Fibroblast of mammary gland (primary cell): ENCODE measurements at regions not wholly inside any gene's neighbourhood (a gene's known extent, or its start where the extent isn't known, plus 50 kb on each side); places are given as distances from the start of the nearest gene placed in this dataset.
"Not testable (repeated sequence)": the region's sequence is repeated elsewhere in the genome, so short reads cannot be mapped to it uniquely, and the experiment has no call there.

Experiments used
- DNase-seq: peaks from one replicate; pipeline ENCODE4 v3.0.0-alpha.2; 2010; ENCODE audit warnings: low read depth
- H3K4me3 ChIP-seq: 2 replicates; pipeline ENCODE4 v1.5.1; 2011; ENCODE audit warnings: low read depth, mild to moderate bottlenecking, low read length, moderate library complexity; ENCODE audit not compliant: control insufficient read depth
- CTCF ChIP-seq: conservative IDR thresholded peaks from 2 replicates; pipeline ENCODE4 v1.5.1; 2011; ENCODE audit warnings: low read depth, low read length, inconsistent platforms; ENCODE audit not compliant: control insufficient read depth, insufficient read depth

GRCh38 chr5:79893485-79893884 is 97.6 kb downstream of the MTX3 start:
- no peak for TF ChIP-seq CTCF
- no peak for DNase-seq
- no peak overlapping the region for H3K4me3 ChIP-seq

- no peak for DNase-seq
- no peak for TF ChIP-seq CTCF
- H3K4me3 ChIP-seq, result no peak overlapping the region
Observed at GRCh38 chr5:79890930-79891249, 100.2 kb downstream of the MTX3 start.

- no peak overlapping the region for H3K4me3 ChIP-seq
- no peak for DNase-seq
- no peak for TF ChIP-seq CTCF
Observed at GRCh38 chr5:79890119-79890929, 100.7 kb downstream of the MTX3 start.

GRCh38 chr5:79888643-79889042 is 102.4 kb downstream of the MTX3 start:
- no peak overlapping the region for H3K4me3 ChIP-seq
- DNase-seq, result no peak
- no peak for TF ChIP-seq CTCF

- no peak for TF ChIP-seq CTCF
- H3K4me3 ChIP-seq, result no peak overlapping the region
- DNase-seq, result no peak
Observed at GRCh38 chr5:79886925-79887655, 104.0 kb downstream of the MTX3 start.

GRCh38 chr5:79886456-79886855 is 104.6 kb downstream of the MTX3 start:
- TF ChIP-seq CTCF, result no peak
- no peak overlapping the region for H3K4me3 ChIP-seq
- DNase-seq, result no peak

- not testable (repeated sequence) for DNase-seq, H3K4me3 ChIP-seq
Observed at GRCh38 chr5:79879880-79880279, 111.2 kb downstream of the MTX3 start.
